ENCODE measurements at regions not wholly inside any gene's neighbourhood (a gene's known extent, or its start where the extent isn't known, plus 50 kb on each side); places are given as distances from the start of the nearest gene placed in this dataset.
"Not testable (repeated sequence)": the region's sequence is repeated elsewhere in the genome, so short reads cannot be mapped to it uniquely, and the experiment has no call there.

DNA sequence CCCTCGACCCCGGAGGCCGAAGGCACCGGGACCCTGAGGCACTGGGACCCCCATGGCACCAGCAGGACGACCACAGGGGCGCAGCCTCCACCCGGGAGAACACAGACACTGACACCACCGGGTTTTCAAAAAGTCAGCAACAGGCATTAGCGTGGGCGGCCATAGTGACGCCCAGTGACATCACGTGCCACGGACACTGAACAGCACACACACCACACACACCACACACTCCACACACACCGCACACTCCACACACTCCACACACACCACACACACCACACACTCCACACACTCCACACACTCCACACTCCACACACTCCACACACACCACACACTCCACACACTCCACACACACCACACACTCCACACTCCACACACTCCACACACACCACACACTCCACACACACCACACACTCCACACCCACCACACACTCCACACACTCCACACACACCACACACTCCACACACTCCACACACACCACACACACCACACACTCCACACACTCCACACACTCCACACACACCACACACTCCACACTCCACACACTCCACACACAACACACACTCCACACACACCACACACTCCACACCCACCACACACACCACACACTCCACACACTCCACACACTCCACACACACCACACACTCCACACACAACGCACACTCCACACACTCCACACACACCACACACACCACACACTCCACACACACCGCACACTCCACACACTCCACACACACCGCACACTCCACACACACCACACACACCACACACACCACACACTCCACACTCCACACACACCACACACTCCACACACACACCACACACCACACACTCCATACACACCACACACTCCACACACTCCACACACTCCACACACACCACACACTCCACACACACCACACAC, 3955.9 kb upstream of the TPTE start:
- not testable (repeated sequence) for H3K27ac Mint-ChIP-seq; H3K9ac ChIP-seq (ENCODE audit: extremely low read depth, insufficient read length, low read length); H3K23me2 ChIP-seq (ENCODE audit: insufficient read length, low read depth, low read length, poor library complexity, severe bottlenecking); H3K79me2 ChIP-seq (ENCODE audit: insufficient read depth, low read length); H3K56ac ChIP-seq (ENCODE audit: insufficient read length, low read depth, low read length); H3K36me3 Mint-ChIP-seq (ENCODE audit: insufficient read depth in 1 of 3, low read depth in 3 of 3); H3K9me3 Mint-ChIP-seq; H4K20me1 ChIP-seq (ENCODE audit: control insufficient read depth, insufficient read depth, insufficient read length); H2AK5ac ChIP-seq (ENCODE audit: insufficient read length, low read length); H3K14ac ChIP-seq (ENCODE audit: insufficient read depth, low read length); H4K5ac ChIP-seq (ENCODE audit: insufficient read length, low read depth, low read length); H3K23ac ChIP-seq (ENCODE audit: insufficient read length, low read depth, low read length); H3K27me3 Mint-ChIP-seq (ENCODE audit: low read depth); H3K4me1 Mint-ChIP-seq; H3K27ac ChIP-seq (ENCODE audit: insufficient read length, low read depth, low read length); H3K18ac ChIP-seq (ENCODE audit: insufficient read length, low read depth, low read length); H3K9me3 ChIP-seq (ENCODE audit: control insufficient read depth, low read depth, low read length); H3K27me3 ChIP-seq (ENCODE audit: insufficient read depth, low read length); H2BK5ac ChIP-seq (ENCODE audit: insufficient read length, low read length); H2BK120ac ChIP-seq (ENCODE audit: low read depth, low read length, poor library complexity, severe bottlenecking); H2BK12ac ChIP-seq (ENCODE audit: insufficient read length, low read depth, low read length); H3K79me1 ChIP-seq (ENCODE audit: insufficient read depth, low read depth, low read length, poor library complexity, severe bottlenecking); H4K8ac ChIP-seq (replicated peaks; ENCODE audit: insufficient read length, low read depth, low read length); H2AFZ ChIP-seq (ENCODE audit: low read length); H3K4ac ChIP-seq (ENCODE audit: low read depth, low read length); H3K4me1 ChIP-seq (ENCODE audit: insufficient read depth, low read length); H2BK15ac ChIP-seq (ENCODE audit: low read depth, low read length); H3T11ph ChIP-seq (ENCODE audit: low read length); H4K91ac ChIP-seq (ENCODE audit: insufficient read length, low read depth, low read length); H3K4me2 ChIP-seq (ENCODE audit: insufficient read depth, insufficient read length, low read length); H2BK20ac ChIP-seq (ENCODE audit: low read depth, low read length, poor library complexity, severe bottlenecking)
- H3K4me3 Mint-ChIP-seq = peak overlapping the region in 1 of 2 experiments; percentile 8; a peak in 1 of 5 replicates
- peak; percentile 18 for DNase-seq
- 100% methylated on average over 2 of the region's 17 CpGs for WGBS (ENCODE audit: extremely low coverage, insufficient read length, low lambda C conversion rate)

DNA sequence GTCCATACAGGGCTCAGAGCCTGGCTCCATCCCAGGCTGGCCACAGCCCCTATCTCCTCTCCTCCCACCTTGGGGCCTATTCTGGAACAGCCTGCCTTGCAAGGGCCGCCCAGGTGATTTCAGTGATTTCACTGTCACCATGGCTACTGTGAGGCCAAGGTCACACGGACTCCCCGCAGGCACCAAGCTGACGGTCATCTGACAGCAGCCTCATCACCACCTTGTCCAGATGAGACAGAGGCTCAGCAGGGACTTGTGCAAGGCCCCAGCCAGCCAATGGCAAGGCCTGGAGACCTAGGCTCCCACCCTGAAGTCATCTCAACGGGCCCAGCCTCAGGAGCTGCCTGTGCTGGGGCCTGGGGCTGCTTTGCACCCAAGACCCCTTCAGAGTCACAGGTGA, 3953.8 kb upstream of the TPTE start:
- H3K36me3 Mint-ChIP-seq (ENCODE audit: insufficient read depth in 1 of 3, low read depth in 3 of 3) = not testable (repeated sequence)

More for the DNA sequence above, 3953.8 kb upstream of the TPTE start:
- H2AFZ ChIP-seq (ENCODE audit: low read length); H3K23ac ChIP-seq (ENCODE audit: insufficient read length, low read depth, low read length); H4K8ac ChIP-seq (replicated peaks; ENCODE audit: insufficient read length, low read depth, low read length); H2BK120ac ChIP-seq (ENCODE audit: low read depth, low read length, poor library complexity, severe bottlenecking); H4K20me1 ChIP-seq (ENCODE audit: control insufficient read depth, insufficient read depth, insufficient read length); H2BK15ac ChIP-seq (ENCODE audit: low read depth, low read length); H3K9me3 ChIP-seq (ENCODE audit: control insufficient read depth, low read depth, low read length); H4K91ac ChIP-seq (ENCODE audit: insufficient read length, low read depth, low read length); H3K27ac Mint-ChIP-seq; H3K9ac ChIP-seq (ENCODE audit: extremely low read depth, insufficient read length, low read length); H3K27me3 Mint-ChIP-seq (ENCODE audit: low read depth); H3K27ac ChIP-seq (ENCODE audit: insufficient read length, low read depth, low read length); H3K4me2 ChIP-seq (ENCODE audit: insufficient read depth, insufficient read length, low read length); H4K5ac ChIP-seq (ENCODE audit: insufficient read length, low read depth, low read length); H3K79me1 ChIP-seq (ENCODE audit: insufficient read depth, low read depth, low read length, poor library complexity, severe bottlenecking); H2BK20ac ChIP-seq (ENCODE audit: low read depth, low read length, poor library complexity, severe bottlenecking); H3K23me2 ChIP-seq (ENCODE audit: insufficient read length, low read depth, low read length, poor library complexity, severe bottlenecking); H3K4ac ChIP-seq (ENCODE audit: low read depth, low read length); H3K27me3 ChIP-seq (ENCODE audit: insufficient read depth, low read length); H3K9me3 Mint-ChIP-seq; H2BK12ac ChIP-seq (ENCODE audit: insufficient read length, low read depth, low read length); H3K18ac ChIP-seq (ENCODE audit: insufficient read length, low read depth, low read length); H3T11ph ChIP-seq (ENCODE audit: low read length); DNase-seq; H2BK5ac ChIP-seq (ENCODE audit: insufficient read length, low read length); H3K4me1 Mint-ChIP-seq; H3K79me2 ChIP-seq (ENCODE audit: insufficient read depth, low read length); H3K56ac ChIP-seq (ENCODE audit: insufficient read length, low read depth, low read length); H3K4me1 ChIP-seq (ENCODE audit: insufficient read depth, low read length); H3K14ac ChIP-seq (ENCODE audit: insufficient read depth, low read length); H2AK5ac ChIP-seq (ENCODE audit: insufficient read length, low read length); H3K4me3 Mint-ChIP-seq: not testable (repeated sequence)
- no CpG with 5 or more reads among the region's 5 CpGs for WGBS (ENCODE audit: extremely low coverage, insufficient read length, low lambda C conversion rate)
